ENCODE measurements at regions not wholly inside any gene's neighbourhood (a gene's known extent, or its start where the extent isn't known, plus 50 kb on each side); places are given as distances from the start of the nearest gene placed in this dataset.
"Not testable (repeated sequence)": the region's sequence is repeated elsewhere in the genome, so short reads cannot be mapped to it uniquely, and the experiment has no call there.

- DNase-seq, result no peak
Measured at GRCh38 chr3:176867681-176868663, 329.3 kb downstream of the TBL1XR1 start.

GRCh38 chr3:176861137-176861536 lies 336.1 kb downstream of the TBL1XR1 start:
- DNase-seq, result no peak

GRCh38 chr3:176856721-176857120 lies 340.6 kb downstream of the TBL1XR1 start:
- no peak for DNase-seq

- no peak for DNase-seq
Measured at GRCh38 chr3:176855901-176856486, 341.3 kb downstream of the TBL1XR1 start.

- no peak for DNase-seq
Measured at GRCh38 chr3:176855213-176855612, 342.1 kb downstream of the TBL1XR1 start.

- no peak for DNase-seq
Measured at GRCh38 chr3:176850498-176850897, 346.8 kb downstream of the TBL1XR1 start.

- no peak for DNase-seq
Measured at GRCh38 chr3:176848431-176849214, 348.7 kb downstream of the TBL1XR1 start.

GRCh38 chr3:176842914-176843313 lies 354.4 kb downstream of the TBL1XR1 start:
- no peak for DNase-seq

GRCh38 chr3:176840641-176841286 lies 356.5 kb downstream of the TBL1XR1 start:
- no peak for DNase-seq

- no peak for DNase-seq
Measured at GRCh38 chr3:176839901-176840300, 357.4 kb downstream of the TBL1XR1 start.

- no peak for DNase-seq
Measured at GRCh38 chr3:176839466-176839865, 357.8 kb downstream of the TBL1XR1 start.

- DNase-seq, result not testable (repeated sequence)
Measured at GRCh38 chr3:176827244-176827643, 370.0 kb downstream of the TBL1XR1 start.

GRCh38 chr3:176824811-176825210 lies 372.5 kb downstream of the TBL1XR1 start:
- DNase-seq, result no peak

- DNase-seq, result no peak
Measured at GRCh38 chr3:176820764-176821163, 376.5 kb downstream of the TBL1XR1 start.

- no peak for DNase-seq
Measured at GRCh38 chr3:176816937-176817336, 380.3 kb downstream of the TBL1XR1 start.

GRCh38 chr3:176814285-176814684 lies 383.0 kb downstream of the TBL1XR1 start:
- DNase-seq, result no peak

- DNase-seq, result no peak
Measured at GRCh38 chr3:176807938-176808337, 389.3 kb downstream of the TBL1XR1 start.

GRCh38 chr3:176799675-176800074 lies 397.6 kb downstream of the TBL1XR1 start:
- DNase-seq, result no peak

GRCh38 chr3:176798680-176799079 lies 398.6 kb downstream of the TBL1XR1 start:
- no peak for DNase-seq

- DNase-seq, result no peak
Measured at GRCh38 chr3:176796371-176796770, 400.9 kb downstream of the TBL1XR1 start.

- DNase-seq, result no peak
Measured at GRCh38 chr3:176795891-176796290, 401.4 kb downstream of the TBL1XR1 start.

- no peak for DNase-seq
Measured at GRCh38 chr3:176794406-176794805, 402.9 kb downstream of the TBL1XR1 start.

GRCh38 chr3:176789947-176790346 lies 407.3 kb downstream of the TBL1XR1 start:
- no peak for DNase-seq

All from activated T-cell treated with anti-CD3 and anti-CD28 coated beads for 4 hours (primary cell).